ENCODE measurements at regions not wholly inside any gene's neighbourhood (a gene's known extent, or its start where the extent isn't known, plus 50 kb on each side); places are given as distances from the start of the nearest gene placed in this dataset.

DNA sequence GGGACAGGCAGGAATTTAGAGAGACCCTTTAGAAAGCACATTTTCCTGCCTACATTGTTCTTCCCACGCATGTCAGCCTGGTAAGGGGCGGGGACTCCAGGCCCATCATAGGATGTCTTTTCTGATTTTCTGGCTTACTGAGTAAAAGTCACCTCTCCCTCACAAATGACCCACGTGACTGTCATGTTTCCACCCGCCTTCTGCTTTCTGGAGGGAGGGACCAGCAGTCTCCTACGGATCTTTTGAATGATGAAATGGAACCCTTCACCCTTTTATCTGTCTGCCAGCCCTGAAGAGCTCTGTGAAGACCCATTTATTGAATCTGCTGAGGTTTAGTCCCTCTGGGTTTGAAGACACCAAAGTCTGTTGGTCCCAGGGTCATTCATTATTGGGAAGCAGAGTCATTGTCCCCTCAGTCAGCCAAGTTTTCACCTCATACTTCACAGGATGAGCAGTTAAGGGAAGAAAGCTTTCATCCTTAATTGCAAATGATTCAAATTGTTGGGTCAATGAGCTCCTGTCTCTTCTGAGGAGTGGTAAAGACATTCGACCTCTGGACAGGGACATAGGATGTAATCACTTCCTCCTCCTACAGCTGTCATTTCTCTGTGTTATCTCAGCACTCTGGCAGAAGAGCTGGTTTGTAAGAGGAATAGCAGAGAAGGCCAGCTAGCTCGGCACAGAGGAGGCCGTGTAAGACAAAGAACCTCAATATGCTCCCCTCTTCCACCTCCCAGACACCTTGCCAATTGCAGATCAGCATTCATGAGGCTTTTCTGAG, 446.1 kb downstream of the HS3ST3B1 start:
- TF ChIP-seq TAF1 (IDR thresholded peaks at IDR 0.05; ENCODE audit: low read depth), result no peak
- no peak for TF ChIP-seq NFIC (IDR thresholded peaks at IDR 0.05)
- TF ChIP-seq YY1 (IDR thresholded peaks at IDR 0.05; ENCODE audit: low read depth), result no peak
- no peak for TF ChIP-seq ZBTB7A (IDR thresholded peaks at IDR 0.05; ENCODE audit: low read depth)
- TF ChIP-seq, protein P1, sequence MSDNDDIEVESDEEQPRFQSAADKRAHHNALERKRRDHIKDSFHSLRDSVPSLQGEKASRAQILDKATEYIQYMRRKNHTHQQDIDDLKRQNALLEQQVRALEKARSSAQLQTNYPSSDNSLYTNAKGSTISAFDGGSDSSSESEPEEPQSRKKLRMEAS (IDR thresholded peaks at IDR 0.05), result no peak
- TF ChIP-seq FOXM1 (IDR thresholded peaks at IDR 0.05; ENCODE audit: borderline replicate concordance, low read depth), result no peak
- TF ChIP-seq TEAD4 (IDR thresholded peaks at IDR 0.05), result no peak
- TF ChIP-seq, protein P2, sequence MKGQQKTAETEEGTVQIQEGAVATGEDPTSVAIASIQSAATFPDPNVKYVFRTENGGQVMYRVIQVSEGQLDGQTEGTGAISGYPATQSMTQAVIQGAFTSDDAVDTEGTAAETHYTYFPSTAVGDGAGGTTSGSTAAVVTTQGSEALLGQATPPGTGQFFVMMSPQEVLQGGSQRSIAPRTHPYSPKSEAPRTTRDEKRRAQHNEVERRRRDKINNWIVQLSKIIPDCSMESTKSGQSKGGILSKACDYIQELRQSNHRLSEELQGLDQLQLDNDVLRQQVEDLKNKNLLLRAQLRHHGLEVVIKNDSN (IDR thresholded peaks at IDR 0.05), result no peak
- TF ChIP-seq CEBPB (IDR thresholded peaks at IDR 0.05), result no peak

GRCh38 chr17:14745541-14745940, 444.7 kb downstream of the HS3ST3B1 start:
- TF ChIP-seq ZBTB7A (IDR thresholded peaks at IDR 0.05; ENCODE audit: low read depth) (no peak), FOXM1 (IDR thresholded peaks at IDR 0.05; ENCODE audit: borderline replicate concordance, low read depth) (no peak), NFIC (IDR thresholded peaks at IDR 0.05) (no peak), RAD21 (IDR thresholded peaks at IDR 0.05; ENCODE audit: low read depth) (no peak), TEAD4 (IDR thresholded peaks at IDR 0.05) (no peak), CEBPB (IDR thresholded peaks at IDR 0.05) (no peak), TCF12 (IDR thresholded peaks at IDR 0.05; ENCODE audit: low read depth) (no peak), EGR1 (IDR thresholded peaks at IDR 0.05) (no peak), EP300 (IDR thresholded peaks at IDR 0.05; ENCODE audit: borderline replicate concordance) (no peak), CREB1 (IDR thresholded peaks at IDR 0.05; ENCODE audit: low read depth) (no peak), YY1 (IDR thresholded peaks at IDR 0.05; ENCODE audit: low read depth) (no peak), TAF1 (IDR thresholded peaks at IDR 0.05; ENCODE audit: low read depth) (no peak)
- TF ChIP-seq, protein P3, sequence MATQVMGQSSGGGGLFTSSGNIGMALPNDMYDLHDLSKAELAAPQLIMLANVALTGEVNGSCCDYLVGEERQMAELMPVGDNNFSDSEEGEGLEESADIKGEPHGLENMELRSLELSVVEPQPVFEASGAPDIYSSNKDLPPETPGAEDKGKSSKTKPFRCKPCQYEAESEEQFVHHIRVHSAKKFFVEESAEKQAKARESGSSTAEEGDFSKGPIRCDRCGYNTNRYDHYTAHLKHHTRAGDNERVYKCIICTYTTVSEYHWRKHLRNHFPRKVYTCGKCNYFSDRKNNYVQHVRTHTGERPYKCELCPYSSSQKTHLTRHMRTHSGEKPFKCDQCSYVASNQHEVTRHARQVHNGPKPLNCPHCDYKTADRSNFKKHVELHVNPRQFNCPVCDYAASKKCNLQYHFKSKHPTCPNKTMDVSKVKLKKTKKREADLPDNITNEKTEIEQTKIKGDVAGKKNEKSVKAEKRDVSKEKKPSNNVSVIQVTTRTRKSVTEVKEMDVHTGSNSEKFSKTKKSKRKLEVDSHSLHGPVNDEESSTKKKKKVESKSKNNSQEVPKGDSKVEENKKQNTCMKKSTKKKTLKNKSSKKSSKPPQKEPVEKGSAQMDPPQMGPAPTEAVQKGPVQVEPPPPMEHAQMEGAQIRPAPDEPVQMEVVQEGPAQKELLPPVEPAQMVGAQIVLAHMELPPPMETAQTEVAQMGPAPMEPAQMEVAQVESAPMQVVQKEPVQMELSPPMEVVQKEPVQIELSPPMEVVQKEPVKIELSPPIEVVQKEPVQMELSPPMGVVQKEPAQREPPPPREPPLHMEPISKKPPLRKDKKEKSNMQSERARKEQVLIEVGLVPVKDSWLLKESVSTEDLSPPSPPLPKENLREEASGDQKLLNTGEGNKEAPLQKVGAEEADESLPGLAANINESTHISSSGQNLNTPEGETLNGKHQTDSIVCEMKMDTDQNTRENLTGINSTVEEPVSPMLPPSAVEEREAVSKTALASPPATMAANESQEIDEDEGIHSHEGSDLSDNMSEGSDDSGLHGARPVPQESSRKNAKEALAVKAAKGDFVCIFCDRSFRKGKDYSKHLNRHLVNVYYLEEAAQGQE (IDR thresholded peaks at IDR 0.05; ENCODE audit: low read depth), result no peak
- TF ChIP-seq, protein P2 (IDR thresholded peaks at IDR 0.05), result no peak
- TF ChIP-seq, protein P1 (IDR thresholded peaks at IDR 0.05), result no peak

DNA sequence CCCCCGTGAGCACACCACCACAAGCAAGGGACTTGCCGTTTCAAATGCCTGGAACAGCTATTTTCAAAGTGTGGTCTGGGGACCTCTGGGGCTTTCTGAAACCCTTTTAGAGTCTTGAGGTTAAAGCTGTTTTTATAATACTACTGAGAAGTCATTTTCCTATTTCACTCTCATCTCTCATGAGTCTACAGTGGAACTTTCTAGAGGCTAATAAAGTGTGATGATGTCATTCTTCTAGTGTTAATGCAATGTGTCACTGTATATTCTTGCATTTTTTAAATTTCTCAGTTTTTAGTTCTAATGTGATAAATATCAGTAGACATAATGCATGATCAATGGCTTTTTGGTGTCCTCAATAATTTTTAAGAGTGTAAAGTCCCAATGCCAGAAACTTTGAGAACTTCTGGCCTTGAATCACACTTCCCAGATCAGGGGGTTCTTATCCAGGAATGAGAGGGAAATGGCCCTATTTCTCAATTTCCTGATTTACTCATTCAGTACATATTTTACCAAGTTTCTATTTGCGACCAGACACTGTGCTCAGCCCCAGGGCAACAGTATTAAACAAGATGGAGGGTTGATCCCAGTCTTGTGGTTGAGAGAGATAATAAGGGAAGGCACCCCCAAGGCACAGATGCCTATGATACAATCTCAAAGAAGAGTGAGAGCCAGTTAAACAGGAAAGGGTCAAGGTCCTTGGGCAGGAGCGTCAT, 444.0 kb downstream of the HS3ST3B1 start:
- TF ChIP-seq, protein P1 (IDR thresholded peaks at IDR 0.05), result no peak
- TF ChIP-seq CEBPB (IDR thresholded peaks at IDR 0.05), result no peak
- TF ChIP-seq, protein P2 (IDR thresholded peaks at IDR 0.05), result no peak

GRCh38 chr17:14741491-14741890, 440.6 kb downstream of the HS3ST3B1 start:
- no peak for TF ChIP-seq RAD21 (IDR thresholded peaks at IDR 0.05; ENCODE audit: low read depth)
- no peak for TF ChIP-seq TCF12 (IDR thresholded peaks at IDR 0.05; ENCODE audit: low read depth)
- no peak for TF ChIP-seq TAF1 (IDR thresholded peaks at IDR 0.05; ENCODE audit: low read depth)
- TF ChIP-seq YY1 (IDR thresholded peaks at IDR 0.05; ENCODE audit: low read depth), result no peak
- TF ChIP-seq FOXM1 (IDR thresholded peaks at IDR 0.05; ENCODE audit: borderline replicate concordance, low read depth), result no peak
- TF ChIP-seq NFIC (IDR thresholded peaks at IDR 0.05), result no peak
- TF ChIP-seq EGR1 (IDR thresholded peaks at IDR 0.05), result no peak
- TF ChIP-seq CREB1 (IDR thresholded peaks at IDR 0.05; ENCODE audit: low read depth), result no peak
- TF ChIP-seq, protein P2 (IDR thresholded peaks at IDR 0.05), result no peak
- TF ChIP-seq, protein P1 (IDR thresholded peaks at IDR 0.05), result no peak
- TF ChIP-seq TEAD4 (IDR thresholded peaks at IDR 0.05), result no peak
- no peak for TF ChIP-seq EP300 (IDR thresholded peaks at IDR 0.05; ENCODE audit: borderline replicate concordance)
- TF ChIP-seq CEBPB (IDR thresholded peaks at IDR 0.05), result no peak
- TF ChIP-seq, protein P3 (IDR thresholded peaks at IDR 0.05; ENCODE audit: low read depth), result no peak
- no peak for TF ChIP-seq ZBTB7A (IDR thresholded peaks at IDR 0.05; ENCODE audit: low read depth)

Data from Ishikawa (cell line).